Testis (tissue), 2 donors: ENCODE measurements at regions not wholly inside any gene's neighbourhood (a gene's known extent, or its start where the extent isn't known, plus 50 kb on each side); places are given as distances from the start of the nearest gene placed in this dataset.
"Not testable (repeated sequence)": the region's sequence is repeated elsewhere in the genome, so short reads cannot be mapped to it uniquely, and the experiment has no call there.

Experiments
- CTCF ChIP-seq, 3 experiments: fragments of 450-650 bp in 2 of 3; fragments of 200-600 bp in 1 of 3; sonication (generic) in 1 of 3; IDR thresholded peaks; one replicate each; pipeline ENCODE4 v1.5.1; 2016 to 2019; ENCODE audit warnings: antibody characterized with exemption in 3 of 3, mild to moderate bottlenecking in 2 of 3, moderate library complexity in 1 of 3
- POLR2A ChIP-seq: fragments of 450-650 bp; IDR thresholded peaks from one replicate; pipeline ENCODE4 v1.6.1; 2017; ENCODE audit warnings: antibody characterized with exemption, mild to moderate bottlenecking, moderate library complexity

- TF ChIP-seq CTCF (IDR thresholded peaks at IDR 0.05); POLR2A: not testable (repeated sequence)
Measured at GRCh38 chr9:42513535-42513934, 330.1 kb downstream of the SPATA31A6 start.
